HPDE6-E6E7 (cell line): ENCODE measurements at regions not wholly inside any gene's neighbourhood (a gene's known extent, or its start where the extent isn't known, plus 50 kb on each side); places are given as distances from the start of the nearest gene placed in this dataset.
"Not testable (repeated sequence)": the region's sequence is repeated elsewhere in the genome, so short reads cannot be mapped to it uniquely, and the experiment has no call there.

ENCODE experiments used
- DNase-seq: peaks from one replicate; pipeline ENCODE4 v3.0.0; 2011; ENCODE audit warnings: missing footprints; ENCODE audit errors: extremely low spot score

- DNase-seq, result no peak
Observed at GRCh38 chr9:1918108-1918507, 97.0 kb upstream of the SMARCA2 start.

- no peak for DNase-seq
Observed at GRCh38 chr9:1918622-1919021, 96.5 kb upstream of the SMARCA2 start.

GRCh38 chr9:1919229-1919628 lies 95.9 kb upstream of the SMARCA2 start:
- DNase-seq, result no peak

- DNase-seq, result no peak
Observed at GRCh38 chr9:1920386-1920785, 94.8 kb upstream of the SMARCA2 start.

GRCh38 chr9:1922026-1922425 lies 93.1 kb upstream of the SMARCA2 start:
- DNase-seq, result no peak

GRCh38 chr9:1927546-1927945 lies 87.6 kb upstream of the SMARCA2 start:
- DNase-seq, result no peak

- no peak for DNase-seq
Observed at GRCh38 chr9:1929134-1929533, 86.0 kb upstream of the SMARCA2 start.

- DNase-seq, result no peak
Observed at GRCh38 chr9:1929722-1930244, 85.4 kb upstream of the SMARCA2 start.

- DNase-seq, result not testable (repeated sequence)
Observed at GRCh38 chr9:1930245-1930736, 84.9 kb upstream of the SMARCA2 start.

- DNase-seq, result no peak
Observed at GRCh38 chr9:1938135-1938534, 77.0 kb upstream of the SMARCA2 start.

- DNase-seq, result no peak
Observed at GRCh38 chr9:1938675-1939170, 76.4 kb upstream of the SMARCA2 start.

- no peak for DNase-seq
Observed at GRCh38 chr9:1939466-1939865, 75.7 kb upstream of the SMARCA2 start.

GRCh38 chr9:1939926-1940368 lies 75.2 kb upstream of the SMARCA2 start:
- peak; percentile 8 for DNase-seq

GRCh38 chr9:1941989-1942388 lies 73.2 kb upstream of the SMARCA2 start:
- no peak for DNase-seq

- DNase-seq, result no peak
Observed at GRCh38 chr9:1946526-1947283, 68.4 kb upstream of the SMARCA2 start.

- no peak for DNase-seq
Observed at GRCh38 chr9:1947438-1947837, 67.7 kb upstream of the SMARCA2 start.

- DNase-seq, result no peak
Observed at GRCh38 chr9:1948541-1948940, 66.6 kb upstream of the SMARCA2 start.

- DNase-seq, result no peak
Observed at GRCh38 chr9:1951446-1951845, 63.7 kb upstream of the SMARCA2 start.

- DNase-seq, result no peak
Observed at GRCh38 chr9:1952001-1952400, 63.1 kb upstream of the SMARCA2 start.

GRCh38 chr9:1954238-1954637 lies 60.9 kb upstream of the SMARCA2 start:
- DNase-seq, result no peak

- no peak for DNase-seq
Observed at GRCh38 chr9:1956958-1957357, 58.2 kb upstream of the SMARCA2 start.

- DNase-seq, result no peak
Observed at GRCh38 chr9:1957856-1958255, 57.3 kb upstream of the SMARCA2 start.

GRCh38 chr9:1959371-1959770 lies 55.8 kb upstream of the SMARCA2 start:
- no peak for DNase-seq
